GM10248 (cell line): ENCODE measurements at regions not wholly inside any gene's neighbourhood (a gene's known extent, or its start where the extent isn't known, plus 50 kb on each side); places are given as distances from the start of the nearest gene placed in this dataset.

Experiments
- CTCF ChIA-PET: fragments of 300-600 bp; sonication (Branson Sonifier 250); formaldehyde crosslinking; extraction: SDS; loops from one replicate; lab custom pipeline; 2021; ENCODE audit warnings: antibody characterized with exemption; lab: Yijun Ruan, JAX
- POLR2A ChIA-PET: fragments of 350-650 bp; sonication (Branson Sonifier 250); formaldehyde crosslinking; extraction: SDS; loops from one replicate; lab custom pipeline; 2020; ENCODE audit warnings: antibody characterized with exemption; lab: Yijun Ruan, JAX
- DNase-seq: peaks from one replicate; pipeline ENCODE4 v3.0.0; 2012; ENCODE audit errors: extremely low spot score
- CTCF ChIP-seq: IDR thresholded peaks from 2 replicates; pipeline ENCODE4 v1.5.1; 2012; ENCODE audit warnings: mild to moderate bottlenecking, low read depth; ENCODE audit errors: extremely low read depth, missing control alignments, control extremely low read depth

- CTCF ChIA-PET = interaction anchor here (1.1 kb wide), 1 partner anchor 12 kb away, joined by 3 read pairs; no protein-coding TSS in a partner anchor
- no peak for DNase-seq
- POLR2A ChIA-PET = no interaction called here
- no peak for TF ChIP-seq CTCF
Observed at GRCh38 chr10:31143331-31143935, 111.8 kb upstream of the ZNF438 start.

GRCh38 chr10:31145986-31146385 is 114.3 kb upstream of the ZNF438 start:
- POLR2A ChIA-PET = no interaction called here
- no peak for TF ChIP-seq CTCF
- DNase-seq = no peak
- CTCF ChIA-PET = no interaction called here

GRCh38 chr10:31146491-31147209 is 115.0 kb upstream of the ZNF438 start:
- ChIA-PET POLR2A (no interaction called here), CTCF (interaction anchor here (1.3 kb wide), 1 partner anchor 10 kb away, joined by 3 read pairs; no protein-coding TSS in a partner anchor)
- TF ChIP-seq CTCF = no peak
- no peak for DNase-seq

- ChIA-PET CTCF (interaction anchor here (1.3 kb wide), 1 partner anchor 11 kb away, joined by 3 read pairs; no protein-coding TSS in a partner anchor), POLR2A (no interaction called here)
- no peak for DNase-seq
- TF ChIP-seq CTCF = no peak
Observed at GRCh38 chr10:31147210-31147608, 115.5 kb upstream of the ZNF438 start.

- ChIA-PET POLR2A (no interaction called here), CTCF (interaction anchor here (0.9 to 1.4 kb wide), 3 partner anchors 10 to 44 kb away, joined by 3 to 4 read pairs (median 4); no protein-coding TSS in a partner anchor)
- TF ChIP-seq CTCF = no peak
- no peak for DNase-seq
Observed at GRCh38 chr10:31148951-31149350, 117.3 kb upstream of the ZNF438 start.

- ChIA-PET POLR2A (no interaction called here), CTCF (interaction anchor here (1.0 to 1.5 kb wide), 5 partner anchors 9 to 620 kb away, joined by 3 to 4 read pairs (median 4); no protein-coding TSS in a partner anchor)
- no peak for DNase-seq
Observed at GRCh38 chr10:31149835-31150512, 118.3 kb upstream of the ZNF438 start.

More at GRCh38 chr10:31149835-31150512, 118.3 kb upstream of the ZNF438 start:
- TF ChIP-seq CTCF = no peak
